HCT116 (cell line): ENCODE measurements at regions not wholly inside any gene's neighbourhood (a gene's known extent, or its start where the extent isn't known, plus 50 kb on each side); places are given as distances from the start of the nearest gene placed in this dataset.

Source experiments
- ATAC-seq: fragments of 200-7000 bp; cut with Tn5 transposase; 2 replicates; pipeline ENCODE4 v1.9.1; 2020; ENCODE audit warnings: mild to moderate bottlenecking, moderate library complexity
- BruUV-seq: library from RNA; stranded (reverse); fragments of 400-500 nt; replicated peaks from 2 replicates; lab custom pipeline; 2021; lab: Mats Ljungman, UMichigan
- CTCF ChIA-PET: fragments of 300-600 bp; sonication (Branson Sonifier 250); formaldehyde crosslinking; loops from one replicate; lab custom pipeline; 2021; ENCODE audit warnings: antibody characterized with exemption; lab: Charles Lee
- POLR2A ChIA-PET: fragments of 300-600, 350-600 bp; sonication (Branson Sonifier 250); formaldehyde crosslinking; loops from one replicate; lab custom pipeline; 2021; ENCODE audit warnings: antibody characterized with exemption; lab: Charles Lee
- RAD21 ChIA-PET, 2 experiments: fragments of 300-600 bp; sonication (Branson Sonifier 250); formaldehyde crosslinking; loops; one replicate each; lab custom pipeline; 2023; ENCODE audit warnings: low total read pairs in 2 of 2; ENCODE audit not compliant: uncharacterized antibody in 2 of 2, unreplicated experiment in 2 of 2, low non-redundant PET in 1 of 2; lab: Charles Lee
- DNase-seq: peaks from one replicate; pipeline ENCODE4 v3.0.0-alpha.2; 2010; ENCODE audit warnings: low read depth, low spot score
- H2AFZ ChIP-seq: fragments of 200-600 bp; shearing (Covaris generic), sonication (generic); 2 replicates; pipeline ENCODE4 v1.6.1; 2017; ENCODE audit warnings: low read depth, mixed run types, mixed read lengths, antibody characterized with exemption, low read length; ENCODE audit not compliant: poor library complexity, severe bottlenecking
- H3K27ac ChIP-seq: 2 replicates; pipeline ENCODE4 v1.5.1; 2012; ENCODE audit warnings: low read depth, low read length
- H3K27me3 ChIP-seq: fragments of 200-600 bp; sonication (generic); 2 replicates; pipeline ENCODE4 v1.6.1; 2016; ENCODE audit warnings: mixed run types, low read length, mixed read lengths; ENCODE audit not compliant: insufficient read depth
- H3K36me3 ChIP-seq, 2 experiments: fragments of 200-500 bp in 1 of 2; fragments of 200-600 bp in 1 of 2; sonication (Bioruptor generic) in 1 of 2; sonication (generic) in 1 of 2; 2 replicates each; pipeline versions ENCODE4 v1.5.1 to v1.6.1; 2014 to 2016; ENCODE audit warnings: low read length in 2 of 2, inconsistent platforms in 1 of 2, mixed read lengths in 1 of 2, mixed run types in 1 of 2; ENCODE audit not compliant: insufficient read depth in 2 of 2, control insufficient read depth in 1 of 2
- H3K4me1 ChIP-seq, 2 experiments: fragments of 200-600 bp in 1 of 2; sonication (generic) in 1 of 2; 2 replicates each; pipeline versions ENCODE4 v1.5.1 to v1.6.1; 2012 to 2017; ENCODE audit warnings: low read length in 2 of 2, inconsistent platforms in 1 of 2, mild to moderate bottlenecking in 1 of 2, mixed read lengths in 1 of 2, mixed run types in 1 of 2, moderate library complexity in 1 of 2; ENCODE audit not compliant: insufficient read depth in 2 of 2, control insufficient read depth in 1 of 2
- H3K4me2 ChIP-seq: fragments of 200-600 bp; sonication (generic); 2 replicates; pipeline ENCODE4 v1.6.1; 2017; ENCODE audit warnings: mixed run types, low read length, mixed read lengths
- H3K4me3 ChIP-seq, 2 experiments: fragments of 200-600 bp in 1 of 2; sonication (generic) in 1 of 2; replicated peaks in 1 of 2; 2 replicates each; pipeline ENCODE4 v1.5.1; 2011 to 2016; ENCODE audit warnings: low read length in 2 of 2, control low read depth in 1 of 2, low read depth in 1 of 2, mild to moderate bottlenecking in 1 of 2, mixed read lengths in 1 of 2, mixed run types in 1 of 2
- H3K79me2 ChIP-seq: fragments of 200-600 bp; sonication (generic); 2 replicates; pipeline ENCODE4 v1.6.1; 2017; ENCODE audit warnings: mild to moderate bottlenecking, mixed run types, low read length, moderate library complexity, mixed read lengths; ENCODE audit not compliant: insufficient read depth
- H3K9ac ChIP-seq: fragments of 200-600 bp; sonication (generic); 2 replicates; pipeline ENCODE4 v1.6.1; 2016; ENCODE audit warnings: low read length, mixed read lengths
- H3K9me2 ChIP-seq: fragments of 200-600 bp; sonication (generic), shearing (Covaris generic); 2 replicates; pipeline ENCODE4 v1.6.1; 2017; ENCODE audit warnings: mixed run types, mild to moderate bottlenecking, moderate library complexity; ENCODE audit not compliant: insufficient read depth
- H3K9me3 ChIP-seq, 2 experiments: fragments of 200-500 bp in 1 of 2; fragments of 200-600 bp in 1 of 2; sonication (Bioruptor generic) in 1 of 2; sonication (generic) in 1 of 2; 2 replicates each; pipeline ENCODE4 v1.6.1; 2014 to 2017; ENCODE audit warnings: low read length in 2 of 2, mixed read lengths in 2 of 2, inconsistent platforms in 1 of 2, low read depth in 1 of 2, mild to moderate bottlenecking in 1 of 2, mixed run types in 1 of 2, moderate library complexity in 1 of 2; ENCODE audit not compliant: control insufficient read depth in 1 of 2, insufficient read depth in 1 of 2
- H4K20me1 ChIP-seq: fragments of 200-600 bp; sonication (generic), shearing (Covaris generic); 2 replicates; pipeline ENCODE4 v1.6.1; 2017; ENCODE audit warnings: mixed run types, mild to moderate bottlenecking, moderate library complexity; ENCODE audit not compliant: insufficient read depth
- CBX3 ChIP-seq: IDR thresholded peaks from 2 replicates; pipeline ENCODE4 v1.6.1; 2012; ENCODE audit warnings: low read depth
- CEBPB ChIP-seq: IDR thresholded peaks from 2 replicates; pipeline ENCODE4 v1.6.1; 2012; ENCODE audit warnings: low read depth
- EGR1 ChIP-seq: IDR thresholded peaks from 2 replicates; pipeline ENCODE4 v1.6.1; 2012; ENCODE audit warnings: low read depth
- ELF1 ChIP-seq: IDR thresholded peaks from 2 replicates; pipeline ENCODE4 v1.6.1; 2012; ENCODE audit warnings: low read depth, borderline replicate concordance
- EZH2phosphoT487 ChIP-seq: fragments of 200-600 bp; IDR thresholded peaks from 2 replicates; pipeline ENCODE4 v1.6.1; 2018; ENCODE audit warnings: antibody characterized with exemption, borderline replicate concordance
- FOSL1 ChIP-seq: IDR thresholded peaks from 2 replicates; pipeline ENCODE4 v1.6.1; 2012; ENCODE audit warnings: low read depth
- JUND ChIP-seq: IDR thresholded peaks from 2 replicates; pipeline ENCODE4 v1.6.1; 2012
- POLR2A ChIP-seq: IDR thresholded peaks from 2 replicates; pipeline ENCODE4 v1.7.0; 2011; ENCODE audit warnings: borderline replicate concordance; ENCODE audit not compliant: insufficient read depth, insufficient read length; ENCODE audit errors: extremely low read depth
- POLR2AphosphoS5 ChIP-seq: IDR thresholded peaks from 2 replicates; pipeline ENCODE4 v1.6.1; 2011; ENCODE audit warnings: mild to moderate bottlenecking, low read depth, low read length, moderate library complexity
- RAD21 ChIP-seq: IDR thresholded peaks from 2 replicates; pipeline ENCODE4 v1.6.1; 2012; ENCODE audit warnings: low read depth, mild to moderate bottlenecking
- SP1 ChIP-seq: IDR thresholded peaks from 2 replicates; pipeline ENCODE4 v1.6.1; 2012; ENCODE audit warnings: low read depth
- SRF ChIP-seq: IDR thresholded peaks from 2 replicates; pipeline ENCODE4 v1.6.1; 2012; ENCODE audit warnings: low read depth
- TCF7L2 ChIP-seq: IDR thresholded peaks from 2 replicates; pipeline ENCODE4 v1.7.0; 2011; ENCODE audit warnings: borderline replicate concordance, inconsistent platforms; ENCODE audit not compliant: insufficient read depth, insufficient read length; ENCODE audit errors: extremely low read depth
- YY1 ChIP-seq: IDR thresholded peaks from 2 replicates; pipeline ENCODE4 v1.6.1; 2011; ENCODE audit warnings: low read length, low read depth, moderate library complexity, mild to moderate bottlenecking; ENCODE audit not compliant: insufficient replicate concordance; ENCODE audit errors: extremely low read depth
- ZFX ChIP-seq: fragments of 450-650 bp; IDR thresholded peaks from 2 replicates; pipeline ENCODE4 v1.6.1; 2017
- ZNF274 ChIP-seq: fragments of 200-500 bp; sonication (Bioruptor generic); IDR thresholded peaks from 2 replicates; pipeline ENCODE4 v1.6.1; 2014; ENCODE audit warnings: mild to moderate bottlenecking, low read depth, low read length, inconsistent platforms
- intact Hi-C: fragments of 100-400 bp; cut with micrococcal nuclease; formaldehyde crosslinking; loops from 2 replicates; pipeline ENCODE4 v1.10.0; 2022
- TF ChIP-seq, protein P1 (sequence below): IDR thresholded peaks from 2 replicates; pipeline ENCODE4 v1.6.1; 2011; ENCODE audit warnings: mild to moderate bottlenecking, low read length, moderate library complexity; ENCODE audit not compliant: insufficient replicate concordance; ENCODE audit errors: extremely low read depth
- TF ChIP-seq, protein P2 (sequence below): IDR thresholded peaks from 2 replicates; pipeline ENCODE4 v1.6.1; 2012
- TF ChIP-seq, protein P3 (sequence below), 3 experiments: fragments of 200-600 bp in 1 of 3; sonication (generic) in 1 of 3; IDR thresholded peaks in 2 of 3; conservative IDR thresholded peaks in 1 of 3; 2 replicates each; pipeline ENCODE4 v1.5.1; 2012 to 2017; ENCODE audit warnings: low read depth in 2 of 3, low read length in 2 of 3, antibody characterized with exemption in 1 of 3, borderline replicate concordance in 1 of 3, control low read depth in 1 of 3, mild to moderate bottlenecking in 1 of 3, mixed read lengths in 1 of 3, mixed run types in 1 of 3, moderate library complexity in 1 of 3; ENCODE audit not compliant: insufficient read depth in 1 of 3
- TF ChIP-seq, protein P4 (sequence below): IDR thresholded peaks from 2 replicates; pipeline ENCODE4 v1.6.1; 2012; ENCODE audit warnings: low read depth

DNA sequence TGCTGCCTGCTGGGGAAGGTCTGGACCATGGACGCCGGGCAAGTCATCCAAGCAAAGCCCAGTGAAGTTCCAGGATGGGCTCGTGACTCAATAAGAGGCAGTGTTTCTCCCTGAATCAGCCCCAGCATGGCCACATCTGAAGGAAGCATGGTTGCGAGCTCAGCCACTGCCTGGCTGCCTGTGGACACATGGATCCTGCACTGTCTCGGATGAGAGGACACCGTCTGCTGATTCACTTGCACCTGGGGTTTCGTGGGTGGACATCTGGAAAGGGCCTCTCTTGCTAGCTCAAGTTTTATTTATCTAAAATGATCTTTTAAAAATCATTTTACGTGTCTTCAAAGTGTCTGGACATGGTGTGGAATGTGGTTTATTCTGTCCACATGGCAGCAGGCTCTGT, 224.8 kb upstream of the FN1 start:
- Histone ChIP-seq H3K9ac (no peak overlapping the region), H3K9me2 (no peaks in the 10 kb centered on the region), H3K4me2 (no peak overlapping the region), H3K27me3 (no peaks in the 10 kb centered on the region), H3K9me3 (no peaks in the 10 kb centered on the region), H3K79me2 (no peaks in the 10 kb centered on the region), H3K4me1 (peaks cover 0 to 9% of the 10 kb centered on the region in 2 experiments; a peak in 2 of 4 replicates), H3K4me3 (no peak overlapping the region), H4K20me1 (no peaks in the 10 kb centered on the region), H3K36me3 (no peaks in the 10 kb centered on the region), H2AFZ (no peak overlapping the region), H3K27ac (no peak overlapping the region)
- DNase-seq (no peak), ATAC-seq (no peak)
- intact Hi-C loops: no loop called here
- no TSS peak for BruUV-seq
- RAD21 ChIA-PET: no interaction called here
- CTCF ChIA-PET: no interaction called here
- POLR2A ChIA-PET: no interaction called here
- TF ChIP-seq POLR2AphosphoS5: no peak
- no peak for TF ChIP-seq SRF
- TF ChIP-seq RAD21: no peak
- TF ChIP-seq, protein P1, sequence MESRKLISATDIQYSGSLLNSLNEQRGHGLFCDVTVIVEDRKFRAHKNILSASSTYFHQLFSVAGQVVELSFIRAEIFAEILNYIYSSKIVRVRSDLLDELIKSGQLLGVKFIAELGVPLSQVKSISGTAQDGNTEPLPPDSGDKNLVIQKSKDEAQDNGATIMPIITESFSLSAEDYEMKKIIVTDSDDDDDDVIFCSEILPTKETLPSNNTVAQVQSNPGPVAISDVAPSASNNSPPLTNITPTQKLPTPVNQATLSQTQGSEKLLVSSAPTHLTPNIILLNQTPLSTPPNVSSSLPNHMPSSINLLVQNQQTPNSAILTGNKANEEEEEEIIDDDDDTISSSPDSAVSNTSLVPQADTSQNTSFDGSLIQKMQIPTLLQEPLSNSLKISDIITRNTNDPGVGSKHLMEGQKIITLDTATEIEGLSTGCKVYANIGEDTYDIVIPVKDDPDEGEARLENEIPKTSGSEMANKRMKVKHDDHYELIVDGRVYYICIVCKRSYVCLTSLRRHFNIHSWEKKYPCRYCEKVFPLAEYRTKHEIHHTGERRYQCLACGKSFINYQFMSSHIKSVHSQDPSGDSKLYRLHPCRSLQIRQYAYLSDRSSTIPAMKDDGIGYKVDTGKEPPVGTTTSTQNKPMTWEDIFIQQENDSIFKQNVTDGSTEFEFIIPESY: no peak
- TF ChIP-seq FOSL1: no peak
- no peak for TF ChIP-seq ZFX
- TF ChIP-seq, protein P2, sequence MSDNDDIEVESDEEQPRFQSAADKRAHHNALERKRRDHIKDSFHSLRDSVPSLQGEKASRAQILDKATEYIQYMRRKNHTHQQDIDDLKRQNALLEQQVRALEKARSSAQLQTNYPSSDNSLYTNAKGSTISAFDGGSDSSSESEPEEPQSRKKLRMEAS: no peak
- TF ChIP-seq SP1: no peak
- no peak for TF ChIP-seq TCF7L2
- TF ChIP-seq, protein P3, sequence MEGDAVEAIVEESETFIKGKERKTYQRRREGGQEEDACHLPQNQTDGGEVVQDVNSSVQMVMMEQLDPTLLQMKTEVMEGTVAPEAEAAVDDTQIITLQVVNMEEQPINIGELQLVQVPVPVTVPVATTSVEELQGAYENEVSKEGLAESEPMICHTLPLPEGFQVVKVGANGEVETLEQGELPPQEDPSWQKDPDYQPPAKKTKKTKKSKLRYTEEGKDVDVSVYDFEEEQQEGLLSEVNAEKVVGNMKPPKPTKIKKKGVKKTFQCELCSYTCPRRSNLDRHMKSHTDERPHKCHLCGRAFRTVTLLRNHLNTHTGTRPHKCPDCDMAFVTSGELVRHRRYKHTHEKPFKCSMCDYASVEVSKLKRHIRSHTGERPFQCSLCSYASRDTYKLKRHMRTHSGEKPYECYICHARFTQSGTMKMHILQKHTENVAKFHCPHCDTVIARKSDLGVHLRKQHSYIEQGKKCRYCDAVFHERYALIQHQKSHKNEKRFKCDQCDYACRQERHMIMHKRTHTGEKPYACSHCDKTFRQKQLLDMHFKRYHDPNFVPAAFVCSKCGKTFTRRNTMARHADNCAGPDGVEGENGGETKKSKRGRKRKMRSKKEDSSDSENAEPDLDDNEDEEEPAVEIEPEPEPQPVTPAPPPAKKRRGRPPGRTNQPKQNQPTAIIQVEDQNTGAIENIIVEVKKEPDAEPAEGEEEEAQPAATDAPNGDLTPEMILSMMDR (IDR thresholded peaks at IDR 0.05 in 2 of 3, conservative IDR thresholded peaks at IDR 0.05 in 1 of 3; ENCODE audit: borderline replicate concordance in 1 of 3, insufficient read depth in 1 of 3, low read depth in 2 of 3, low read length in 2 of 3): no peak
- TF ChIP-seq ZNF274: no peak
- TF ChIP-seq EGR1: no peak
- no peak for TF ChIP-seq POLR2A
- no peak for TF ChIP-seq CEBPB
- TF ChIP-seq ELF1: no peak
- TF ChIP-seq JUND: no peak
- TF ChIP-seq CBX3: no peak
- TF ChIP-seq, protein P4, sequence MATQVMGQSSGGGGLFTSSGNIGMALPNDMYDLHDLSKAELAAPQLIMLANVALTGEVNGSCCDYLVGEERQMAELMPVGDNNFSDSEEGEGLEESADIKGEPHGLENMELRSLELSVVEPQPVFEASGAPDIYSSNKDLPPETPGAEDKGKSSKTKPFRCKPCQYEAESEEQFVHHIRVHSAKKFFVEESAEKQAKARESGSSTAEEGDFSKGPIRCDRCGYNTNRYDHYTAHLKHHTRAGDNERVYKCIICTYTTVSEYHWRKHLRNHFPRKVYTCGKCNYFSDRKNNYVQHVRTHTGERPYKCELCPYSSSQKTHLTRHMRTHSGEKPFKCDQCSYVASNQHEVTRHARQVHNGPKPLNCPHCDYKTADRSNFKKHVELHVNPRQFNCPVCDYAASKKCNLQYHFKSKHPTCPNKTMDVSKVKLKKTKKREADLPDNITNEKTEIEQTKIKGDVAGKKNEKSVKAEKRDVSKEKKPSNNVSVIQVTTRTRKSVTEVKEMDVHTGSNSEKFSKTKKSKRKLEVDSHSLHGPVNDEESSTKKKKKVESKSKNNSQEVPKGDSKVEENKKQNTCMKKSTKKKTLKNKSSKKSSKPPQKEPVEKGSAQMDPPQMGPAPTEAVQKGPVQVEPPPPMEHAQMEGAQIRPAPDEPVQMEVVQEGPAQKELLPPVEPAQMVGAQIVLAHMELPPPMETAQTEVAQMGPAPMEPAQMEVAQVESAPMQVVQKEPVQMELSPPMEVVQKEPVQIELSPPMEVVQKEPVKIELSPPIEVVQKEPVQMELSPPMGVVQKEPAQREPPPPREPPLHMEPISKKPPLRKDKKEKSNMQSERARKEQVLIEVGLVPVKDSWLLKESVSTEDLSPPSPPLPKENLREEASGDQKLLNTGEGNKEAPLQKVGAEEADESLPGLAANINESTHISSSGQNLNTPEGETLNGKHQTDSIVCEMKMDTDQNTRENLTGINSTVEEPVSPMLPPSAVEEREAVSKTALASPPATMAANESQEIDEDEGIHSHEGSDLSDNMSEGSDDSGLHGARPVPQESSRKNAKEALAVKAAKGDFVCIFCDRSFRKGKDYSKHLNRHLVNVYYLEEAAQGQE: no peak
- no peak for TF ChIP-seq EZH2phosphoT487
- no peak for TF ChIP-seq YY1
